ENCODE measurements at regions not wholly inside any gene's neighbourhood (a gene's known extent, or its start where the extent isn't known, plus 50 kb on each side); places are given as distances from the start of the nearest gene placed in this dataset.

DNA sequence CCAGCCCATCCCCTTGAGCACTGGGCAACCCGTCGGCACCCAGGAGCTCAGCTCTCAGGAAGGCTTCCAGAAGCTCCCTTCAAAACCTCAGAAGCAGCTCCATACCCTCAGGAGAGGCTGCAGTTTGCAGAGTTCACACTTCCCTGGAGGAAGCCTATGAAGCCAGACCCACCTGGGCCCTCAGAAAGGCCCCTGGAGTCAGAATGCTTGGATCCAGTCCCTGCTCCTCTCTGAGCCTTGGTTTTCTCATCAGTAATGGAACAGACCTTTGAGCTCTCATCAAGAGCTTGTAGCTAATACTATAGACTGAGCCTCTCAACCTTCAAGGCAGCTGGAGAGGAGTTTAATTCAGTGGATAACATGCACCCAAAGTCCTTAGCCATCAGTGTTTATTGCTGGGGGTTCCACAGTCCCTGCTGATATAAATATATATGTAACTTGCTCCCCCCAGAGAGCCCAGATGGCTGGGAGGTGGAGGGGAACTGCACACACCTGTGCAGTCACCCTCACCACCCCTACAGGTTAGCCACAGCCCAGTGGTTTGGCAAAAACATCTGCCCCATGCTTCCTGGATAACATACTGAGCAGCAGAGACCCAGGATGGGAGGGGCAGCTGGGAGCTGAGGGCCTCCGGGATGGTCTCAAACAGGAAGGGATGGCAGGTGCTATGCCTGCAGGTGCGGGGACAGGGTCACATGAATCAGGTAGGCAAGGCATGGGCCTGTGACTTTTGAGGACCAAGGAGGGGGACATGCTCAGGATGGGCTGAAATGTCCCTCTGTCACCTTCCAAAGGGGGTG is 120.1 kb downstream of the SNX5 start:
- TF ChIP-seq ZNF274 (IDR thresholded peaks at IDR 0.05; ENCODE audit: low read length) (no peak), ZNF274 (tag by site-specific recombination; IDR thresholded peaks at IDR 0.05; ENCODE audit: borderline replicate concordance) (no peak), KLF7 (tag by site-specific recombination; IDR thresholded peaks at IDR 0.05; ENCODE audit: borderline replicate concordance) (no peak), ZNF37A (tag by site-specific recombination; IDR thresholded peaks at IDR 0.05) (no peak), ZNF549 (tag by site-specific recombination; IDR thresholded peaks at IDR 0.05) (no peak), YY1 (tag by site-specific recombination; IDR thresholded peaks at IDR 0.05) (no peak), ZNF473 (tag by site-specific recombination; IDR thresholded peaks at IDR 0.05) (no peak), SP7 (tag by site-specific recombination; IDR thresholded peaks at IDR 0.05) (no peak)
- TF ChIP-seq, protein P1, sequence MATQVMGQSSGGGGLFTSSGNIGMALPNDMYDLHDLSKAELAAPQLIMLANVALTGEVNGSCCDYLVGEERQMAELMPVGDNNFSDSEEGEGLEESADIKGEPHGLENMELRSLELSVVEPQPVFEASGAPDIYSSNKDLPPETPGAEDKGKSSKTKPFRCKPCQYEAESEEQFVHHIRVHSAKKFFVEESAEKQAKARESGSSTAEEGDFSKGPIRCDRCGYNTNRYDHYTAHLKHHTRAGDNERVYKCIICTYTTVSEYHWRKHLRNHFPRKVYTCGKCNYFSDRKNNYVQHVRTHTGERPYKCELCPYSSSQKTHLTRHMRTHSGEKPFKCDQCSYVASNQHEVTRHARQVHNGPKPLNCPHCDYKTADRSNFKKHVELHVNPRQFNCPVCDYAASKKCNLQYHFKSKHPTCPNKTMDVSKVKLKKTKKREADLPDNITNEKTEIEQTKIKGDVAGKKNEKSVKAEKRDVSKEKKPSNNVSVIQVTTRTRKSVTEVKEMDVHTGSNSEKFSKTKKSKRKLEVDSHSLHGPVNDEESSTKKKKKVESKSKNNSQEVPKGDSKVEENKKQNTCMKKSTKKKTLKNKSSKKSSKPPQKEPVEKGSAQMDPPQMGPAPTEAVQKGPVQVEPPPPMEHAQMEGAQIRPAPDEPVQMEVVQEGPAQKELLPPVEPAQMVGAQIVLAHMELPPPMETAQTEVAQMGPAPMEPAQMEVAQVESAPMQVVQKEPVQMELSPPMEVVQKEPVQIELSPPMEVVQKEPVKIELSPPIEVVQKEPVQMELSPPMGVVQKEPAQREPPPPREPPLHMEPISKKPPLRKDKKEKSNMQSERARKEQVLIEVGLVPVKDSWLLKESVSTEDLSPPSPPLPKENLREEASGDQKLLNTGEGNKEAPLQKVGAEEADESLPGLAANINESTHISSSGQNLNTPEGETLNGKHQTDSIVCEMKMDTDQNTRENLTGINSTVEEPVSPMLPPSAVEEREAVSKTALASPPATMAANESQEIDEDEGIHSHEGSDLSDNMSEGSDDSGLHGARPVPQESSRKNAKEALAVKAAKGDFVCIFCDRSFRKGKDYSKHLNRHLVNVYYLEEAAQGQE (tag by site-specific recombination; IDR thresholded peaks at IDR 0.05): no peak
- TF ChIP-seq, protein P2, sequence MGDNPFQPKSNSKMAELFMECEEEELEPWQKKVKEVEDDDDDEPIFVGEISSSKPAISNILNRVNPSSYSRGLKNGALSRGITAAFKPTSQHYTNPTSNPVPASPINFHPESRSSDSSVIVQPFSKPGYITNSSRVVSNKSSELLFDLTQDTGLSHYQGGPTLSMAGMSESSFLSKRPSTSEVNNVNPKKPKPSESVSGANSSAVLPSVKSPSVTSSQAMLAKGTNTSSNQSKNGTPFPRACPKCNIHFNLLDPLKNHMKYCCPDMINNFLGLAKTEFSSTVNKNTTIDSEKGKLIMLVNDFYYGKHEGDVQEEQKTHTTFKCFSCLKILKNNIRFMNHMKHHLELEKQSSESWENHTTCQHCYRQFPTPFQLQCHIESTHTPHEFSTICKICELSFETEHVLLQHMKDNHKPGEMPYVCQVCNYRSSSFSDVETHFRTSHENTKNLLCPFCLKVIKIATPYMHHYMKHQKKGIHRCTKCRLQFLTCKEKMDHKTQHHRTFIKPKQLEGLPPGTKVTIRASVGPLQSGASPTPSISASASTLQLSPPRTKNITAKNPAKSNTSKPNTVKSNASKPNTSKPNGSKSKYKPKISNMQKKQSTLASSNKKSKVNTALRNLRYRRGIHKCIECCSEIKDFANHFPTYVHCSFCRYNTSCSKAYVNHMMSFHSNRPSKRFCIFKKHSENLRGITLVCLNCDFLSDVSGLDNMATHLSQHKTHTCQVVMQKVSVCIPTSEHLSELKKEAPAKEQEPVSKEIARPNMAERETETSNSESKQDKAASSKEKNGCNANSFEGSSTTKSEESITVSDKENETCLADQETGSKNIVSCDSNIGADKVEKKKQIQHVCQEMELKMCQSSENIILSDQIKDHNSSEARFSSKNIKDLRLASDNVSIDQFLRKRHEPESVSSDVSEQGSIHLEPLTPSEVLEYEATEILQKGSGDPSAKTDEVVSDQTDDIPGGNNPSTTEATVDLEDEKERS (tag by site-specific recombination; IDR thresholded peaks at IDR 0.05): no peak
- TF ChIP-seq, protein P3, sequence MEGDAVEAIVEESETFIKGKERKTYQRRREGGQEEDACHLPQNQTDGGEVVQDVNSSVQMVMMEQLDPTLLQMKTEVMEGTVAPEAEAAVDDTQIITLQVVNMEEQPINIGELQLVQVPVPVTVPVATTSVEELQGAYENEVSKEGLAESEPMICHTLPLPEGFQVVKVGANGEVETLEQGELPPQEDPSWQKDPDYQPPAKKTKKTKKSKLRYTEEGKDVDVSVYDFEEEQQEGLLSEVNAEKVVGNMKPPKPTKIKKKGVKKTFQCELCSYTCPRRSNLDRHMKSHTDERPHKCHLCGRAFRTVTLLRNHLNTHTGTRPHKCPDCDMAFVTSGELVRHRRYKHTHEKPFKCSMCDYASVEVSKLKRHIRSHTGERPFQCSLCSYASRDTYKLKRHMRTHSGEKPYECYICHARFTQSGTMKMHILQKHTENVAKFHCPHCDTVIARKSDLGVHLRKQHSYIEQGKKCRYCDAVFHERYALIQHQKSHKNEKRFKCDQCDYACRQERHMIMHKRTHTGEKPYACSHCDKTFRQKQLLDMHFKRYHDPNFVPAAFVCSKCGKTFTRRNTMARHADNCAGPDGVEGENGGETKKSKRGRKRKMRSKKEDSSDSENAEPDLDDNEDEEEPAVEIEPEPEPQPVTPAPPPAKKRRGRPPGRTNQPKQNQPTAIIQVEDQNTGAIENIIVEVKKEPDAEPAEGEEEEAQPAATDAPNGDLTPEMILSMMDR (tag by site-specific recombination; IDR thresholded peaks at IDR 0.05): no peak
- TF ChIP-seq, protein P4, sequence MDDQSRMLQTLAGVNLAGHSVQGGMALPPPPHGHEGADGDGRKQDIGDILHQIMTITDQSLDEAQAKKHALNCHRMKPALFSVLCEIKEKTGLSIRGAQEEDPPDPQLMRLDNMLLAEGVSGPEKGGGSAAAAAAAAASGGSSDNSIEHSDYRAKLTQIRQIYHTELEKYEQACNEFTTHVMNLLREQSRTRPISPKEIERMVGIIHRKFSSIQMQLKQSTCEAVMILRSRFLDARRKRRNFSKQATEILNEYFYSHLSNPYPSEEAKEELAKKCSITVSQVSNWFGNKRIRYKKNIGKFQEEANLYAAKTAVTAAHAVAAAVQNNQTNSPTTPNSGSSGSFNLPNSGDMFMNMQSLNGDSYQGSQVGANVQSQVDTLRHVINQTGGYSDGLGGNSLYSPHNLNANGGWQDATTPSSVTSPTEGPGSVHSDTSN (CRISPR knock-in tag; IDR thresholded peaks at IDR 0.05): no peak

Data from HEK293 (cell line).